ENCODE measurements at regions not wholly inside any gene's neighbourhood (a gene's known extent, or its start where the extent isn't known, plus 50 kb on each side); places are given as distances from the start of the nearest gene placed in this dataset.

- TF ChIP-seq CTCF (IDR thresholded peaks at IDR 0.05) (no peak), POLR2AphosphoS5 (IDR thresholded peaks at IDR 0.05) (no peak), EP300 (IDR thresholded peaks at IDR 0.05; ENCODE audit: low read depth) (no peak)
Observed at GRCh38 chr16:73527187-73527586, 479.3 kb upstream of the ZFHX3 start.
